Neural cell (in vitro differentiated cells): ENCODE measurements at regions not wholly inside any gene's neighbourhood (a gene's known extent, or its start where the extent isn't known, plus 50 kb on each side); places are given as distances from the start of the nearest gene placed in this dataset.

Experiments
- H2AFZ ChIP-seq: fragments of 200-600, 300-800 bp; sonication (generic), shearing (Covaris generic); 2 replicates; pipeline ENCODE4 v1.6.0; 2014; ENCODE audit warnings: low read depth, mild to moderate bottlenecking, antibody characterized with exemption, low read length, moderate library complexity
- H3F3A ChIP-seq: fragments of 200-600 bp; shearing (Covaris generic); 2 replicates; pipeline ENCODE4 v1.6.1; 2016; ENCODE audit warnings: mild to moderate bottlenecking, moderate library complexity, mixed read lengths, antibody characterized with exemption, low read length; ENCODE audit not compliant: insufficient read depth, poor library complexity, severe bottlenecking
- H3K27ac ChIP-seq: fragments of 200-600, 300-800 bp; sonication (generic), shearing (Covaris generic); 2 replicates; pipeline ENCODE4 v1.5.1; 2014; ENCODE audit warnings: mild to moderate bottlenecking, low read length, moderate library complexity
- H3K27me3 ChIP-seq: fragments of 300-800, 200-600 bp; sonication (generic), shearing (Covaris generic); 2 replicates; pipeline ENCODE4 v1.6.0; 2014; ENCODE audit warnings: mild to moderate bottlenecking, low read depth, low read length, moderate library complexity; ENCODE audit not compliant: insufficient read depth
- H3K36me3 ChIP-seq: fragments of 300-800, 200-600 bp; sonication (generic), shearing (Covaris generic); 2 replicates; pipeline ENCODE4 v1.5.1; 2014; ENCODE audit warnings: mild to moderate bottlenecking, antibody characterized with exemption, low read length, moderate library complexity; ENCODE audit not compliant: insufficient read depth
- H3K4me2 ChIP-seq: fragments of 300-800, 200-600 bp; sonication (generic), shearing (Covaris generic); 2 replicates; pipeline ENCODE4 v1.6.0; 2014; ENCODE audit warnings: mild to moderate bottlenecking, low read length
- H3K4me3 ChIP-seq: fragments of 300-800, 200-600 bp; sonication (generic), shearing (Covaris generic); 2 replicates; pipeline ENCODE4 v1.5.1; 2014; ENCODE audit warnings: mild to moderate bottlenecking, low read length, moderate library complexity
- H3K79me2 ChIP-seq: fragments of 200-600 bp; shearing (Covaris generic); replicated peaks from 2 replicates; pipeline ENCODE4 v1.6.0; 2014; ENCODE audit warnings: mild to moderate bottlenecking, low read length, moderate library complexity; ENCODE audit not compliant: insufficient read depth
- H3K9ac ChIP-seq: fragments of 300-800, 200-600 bp; sonication (generic), shearing (Covaris generic); 2 replicates; pipeline ENCODE4 v1.6.1; 2016; ENCODE audit warnings: mild to moderate bottlenecking, low read length, mixed read lengths
- H3K9me2 ChIP-seq: fragments of 200-600 bp; shearing (Covaris generic); 2 replicates; pipeline ENCODE4 v1.6.1; 2016; ENCODE audit warnings: mild to moderate bottlenecking, low read length, mixed read lengths; ENCODE audit not compliant: insufficient read depth
- H3K9me3 ChIP-seq: fragments of 200-600, 300-800 bp; sonication (generic), shearing (Covaris generic); 2 replicates; pipeline ENCODE4 v1.6.1; 2016; ENCODE audit warnings: mild to moderate bottlenecking, mixed run types, low read length, moderate library complexity, mixed read lengths
- H4K20me1 ChIP-seq: fragments of 200-600 bp; shearing (Covaris generic); 2 replicates; pipeline ENCODE4 v1.6.1; 2016; ENCODE audit warnings: mild to moderate bottlenecking, mixed run types; ENCODE audit not compliant: insufficient read depth
- CTCF ChIP-seq: fragments of 450-650 bp; IDR thresholded peaks from 2 replicates; pipeline ENCODE4 v1.5.1; 2014; ENCODE audit warnings: antibody characterized with exemption, mild to moderate bottlenecking, moderate library complexity; ENCODE audit not compliant: poor library complexity, severe bottlenecking
- EP300 ChIP-seq: fragments of 450-650 bp; conservative IDR thresholded peaks from 2 replicates; pipeline ENCODE4 v1.6.1; 2014; ENCODE audit warnings: antibody characterized with exemption, mild to moderate bottlenecking, moderate library complexity; ENCODE audit not compliant: poor library complexity, severe bottlenecking
- EZH2 ChIP-seq: fragments of 200-600, 300-800 bp; shearing (Covaris generic), sonication (generic); IDR thresholded peaks from 2 replicates; pipeline ENCODE4 v1.6.1; 2014; ENCODE audit warnings: antibody characterized with exemption, low read length, borderline replicate concordance, mild to moderate bottlenecking; ENCODE audit not compliant: insufficient read depth, poor library complexity, severe bottlenecking
- MXI1 ChIP-seq: fragments of 450-650 bp; conservative IDR thresholded peaks from 2 replicates; pipeline ENCODE4 v1.6.1; 2014; ENCODE audit warnings: antibody characterized with exemption, mild to moderate bottlenecking; ENCODE audit not compliant: poor library complexity, severe bottlenecking
- POLR2AphosphoS5 ChIP-seq: IDR thresholded peaks from 2 replicates; pipeline ENCODE4 v1.6.1; 2012
- RAD21 ChIP-seq: fragments of 450-650 bp; conservative IDR thresholded peaks from 2 replicates; pipeline ENCODE4 v1.6.1; 2014; ENCODE audit warnings: antibody characterized with exemption, mild to moderate bottlenecking, moderate library complexity
- REST ChIP-seq: IDR thresholded peaks from 2 replicates; pipeline ENCODE4 v1.6.1; 2012; ENCODE audit warnings: borderline replicate concordance
- SMC3 ChIP-seq: fragments of 450-650 bp; conservative IDR thresholded peaks from 2 replicates; pipeline ENCODE4 v1.6.1; 2014; ENCODE audit warnings: antibody characterized with exemption, mild to moderate bottlenecking, moderate library complexity; ENCODE audit not compliant: poor library complexity
- TAF1 ChIP-seq: IDR thresholded peaks from 2 replicates; pipeline ENCODE4 v1.6.1; 2012; ENCODE audit warnings: low read depth

GRCh38 chr11:28842716-28843115 is 734.5 kb downstream of the METTL15 start:
- no peak overlapping the region for H2AFZ ChIP-seq
- H3F3A ChIP-seq: no peaks in the 10 kb centered on the region
- H3K79me2 ChIP-seq: no peaks in the 10 kb centered on the region
- TF ChIP-seq TAF1 (no peak), EZH2 (no peak)
- no peaks in the 10 kb centered on the region for H4K20me1 ChIP-seq
- no peak overlapping the region for H3K4me3 ChIP-seq
- no peak overlapping the region for H3K27ac ChIP-seq
- H3K9me3 ChIP-seq: no peaks in the 10 kb centered on the region
- no peaks in the 10 kb centered on the region for H3K9me2 ChIP-seq
- H3K27me3 ChIP-seq: no peaks in the 10 kb centered on the region
- H3K4me2 ChIP-seq: no peak overlapping the region
- H3K9ac ChIP-seq: no peak overlapping the region
- no peaks in the 10 kb centered on the region for H3K36me3 ChIP-seq

- H3K79me2 ChIP-seq: no peaks in the 10 kb centered on the region
- TF ChIP-seq SMC3 (no peak), EZH2 (no peak), CTCF (no peak), POLR2AphosphoS5 (no peak)
- H3K27me3 ChIP-seq: no peaks in the 10 kb centered on the region
- no peaks in the 10 kb centered on the region for H3F3A ChIP-seq
- H3K9me2 ChIP-seq: no peaks in the 10 kb centered on the region
- no peak overlapping the region for H2AFZ ChIP-seq
- H3K9me3 ChIP-seq: no peaks in the 10 kb centered on the region
- no peak overlapping the region for H3K4me2 ChIP-seq
- H3K4me3 ChIP-seq: no peak overlapping the region
- H4K20me1 ChIP-seq: no peaks in the 10 kb centered on the region
- no peak overlapping the region for H3K9ac ChIP-seq
- H3K36me3 ChIP-seq: no peaks in the 10 kb centered on the region
- H3K27ac ChIP-seq: no peak overlapping the region
These were observed 730.6 kb downstream of the METTL15 start for GRCh38 chr11:28838741-28839140.

- H3K27ac ChIP-seq: no peak overlapping the region
- H3K4me2 ChIP-seq: no peak overlapping the region
- H3K36me3 ChIP-seq: no peaks in the 10 kb centered on the region
- H3K27me3 ChIP-seq: no peaks in the 10 kb centered on the region
- H3K79me2 ChIP-seq: no peaks in the 10 kb centered on the region
- H3K9me3 ChIP-seq: no peaks in the 10 kb centered on the region
- H3K9me2 ChIP-seq: no peaks in the 10 kb centered on the region
- H3K4me3 ChIP-seq: no peak overlapping the region
- no peak overlapping the region for H2AFZ ChIP-seq
- no peaks in the 10 kb centered on the region for H3F3A ChIP-seq
- no peak for TF ChIP-seq EP300
- no peak for TF ChIP-seq EZH2
- no peak for TF ChIP-seq POLR2AphosphoS5
- TF ChIP-seq CTCF: no peak
- TF ChIP-seq SMC3: no peak
- no peak for TF ChIP-seq MXI1
- TF ChIP-seq REST: no peak
- no peak for TF ChIP-seq RAD21
- TF ChIP-seq TAF1: no peak
- no peak overlapping the region for H3K9ac ChIP-seq
- H4K20me1 ChIP-seq: no peaks in the 10 kb centered on the region
These were observed 729.4 kb downstream of the METTL15 start for GRCh38 chr11:28837599-28837998.
